Activated naive CD8-positive, alpha-beta T cell treated with anti-CD3 and anti-CD28 coated beads, Interleukin-2, amount 10 ng/mL, durations not matched to agents 7 days and 5 days (primary cell): ENCODE measurements at regions not wholly inside any gene's neighbourhood (a gene's known extent, or its start where the extent isn't known, plus 50 kb on each side); places are given as distances from the start of the nearest gene placed in this dataset.

Source experiments
- ATAC-seq: fragments of 150-1000 bp; cut with Tn5 transposase; one replicate; pipeline ENCODE4 v1.10.0; 2021; ENCODE audit warnings: low read depth, moderate library complexity
- POLR2A ChIA-PET: fragments of 350-600 bp; sonication (Branson Sonifier 250); formaldehyde crosslinking; loops from one replicate; lab custom pipeline; 2021; ENCODE audit warnings: antibody characterized with exemption; lab: Charles Lee
- DNase-seq: peaks from one replicate; pipeline ENCODE4 v3.0.0; 2021
- H3K27ac Mint-ChIP-seq: one replicate; pipeline ENCODE4 v1.8.0; 2022; ENCODE audit warnings: mild to moderate bottlenecking, mixed read lengths
- H3K27me3 Mint-ChIP-seq: one replicate; pipeline ENCODE4 v1.8.0; 2022; ENCODE audit warnings: mild to moderate bottlenecking, moderate library complexity, mixed read lengths
- H3K36me3 Mint-ChIP-seq: one replicate; pipeline ENCODE4 v1.8.0; 2021; ENCODE audit warnings: mild to moderate bottlenecking, mixed read lengths
- H3K4me1 Mint-ChIP-seq: one replicate; pipeline ENCODE4 v1.8.0; 2021; ENCODE audit warnings: mixed read lengths
- H3K4me3 Mint-ChIP-seq: one replicate; pipeline ENCODE4 v1.8.0; 2022; ENCODE audit warnings: mild to moderate bottlenecking, moderate library complexity, mixed read lengths
- H3K9me3 Mint-ChIP-seq: one replicate; pipeline ENCODE4 v1.8.0; 2021; ENCODE audit warnings: mixed read lengths

GRCh38 chr13:26475176-26476110, 82.0 kb upstream of the WASF3 start:
- Mint-ChIP-seq H3K9me3 (peaks cover 2% of the 10 kb centered on the region), H3K36me3 (no peaks in the 10 kb centered on the region), H3K4me3 (peak overlapping the region; percentile 70), H3K4me1 (peaks cover 8% of the 10 kb centered on the region), H3K27ac (no peak overlapping the region), H3K27me3 (peaks cover 6% of the 10 kb centered on the region)
- ATAC-seq (no peak), DNase-seq (no peak)
- POLR2A ChIA-PET, result interaction anchor here (0.6 kb wide), 1 partner anchor 59 kb away, joined by 3 read pairs; no protein-coding TSS in a partner anchor

- no peak for DNase-seq
- Mint-ChIP-seq H3K4me1 (peaks cover 8% of the 10 kb centered on the region), H3K27me3 (peaks cover 4% of the 10 kb centered on the region), H3K9me3 (peaks cover 2% of the 10 kb centered on the region), H3K27ac (peak overlapping the region; percentile 45), H3K4me3 (peak overlapping the region; percentile 70), H3K36me3 (no peaks in the 10 kb centered on the region)
- POLR2A ChIA-PET, result no interaction called here
- ATAC-seq, result peak; percentile 63
Observed at GRCh38 chr13:26476111-26476781, 81.2 kb upstream of the WASF3 start.

DNA sequence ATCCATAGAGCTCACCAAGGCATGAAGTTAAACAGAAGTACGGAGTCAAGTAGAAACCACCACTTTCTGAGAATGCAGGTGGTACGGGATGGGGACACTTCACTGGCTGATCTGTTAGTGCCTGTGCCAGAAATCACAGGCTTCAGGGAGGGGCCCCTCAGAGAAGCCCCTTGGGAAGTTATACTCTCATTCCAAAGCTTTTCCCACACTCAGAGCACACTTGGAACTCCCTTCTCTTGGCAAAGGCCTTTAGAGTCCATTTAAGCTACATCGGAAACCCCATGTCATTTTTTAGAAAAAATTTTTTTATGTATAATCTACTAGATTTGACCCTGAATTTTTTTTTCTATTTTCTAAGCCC, 80.7 kb upstream of the WASF3 start:
- H3K27ac Mint-ChIP-seq, result peak overlapping the region; percentile 72

GRCh38 chr13:26477681-26478080, 79.8 kb upstream of the WASF3 start:
- peaks cover 9% of the 10 kb centered on the region for H3K4me1 Mint-ChIP-seq
- no peak for ATAC-seq

More for the DNA sequence above, 80.7 kb upstream of the WASF3 start:
- Mint-ChIP-seq H3K27me3 (peaks cover 3% of the 10 kb centered on the region), H3K4me1 (peaks cover 8% of the 10 kb centered on the region), H3K9me3 (peaks cover 2% of the 10 kb centered on the region), H3K4me3 (peak overlapping the region; percentile 70), H3K36me3 (no peaks in the 10 kb centered on the region)
- DNase-seq (no peak), ATAC-seq (no peak)
- POLR2A ChIA-PET, result no interaction called here

DNA sequence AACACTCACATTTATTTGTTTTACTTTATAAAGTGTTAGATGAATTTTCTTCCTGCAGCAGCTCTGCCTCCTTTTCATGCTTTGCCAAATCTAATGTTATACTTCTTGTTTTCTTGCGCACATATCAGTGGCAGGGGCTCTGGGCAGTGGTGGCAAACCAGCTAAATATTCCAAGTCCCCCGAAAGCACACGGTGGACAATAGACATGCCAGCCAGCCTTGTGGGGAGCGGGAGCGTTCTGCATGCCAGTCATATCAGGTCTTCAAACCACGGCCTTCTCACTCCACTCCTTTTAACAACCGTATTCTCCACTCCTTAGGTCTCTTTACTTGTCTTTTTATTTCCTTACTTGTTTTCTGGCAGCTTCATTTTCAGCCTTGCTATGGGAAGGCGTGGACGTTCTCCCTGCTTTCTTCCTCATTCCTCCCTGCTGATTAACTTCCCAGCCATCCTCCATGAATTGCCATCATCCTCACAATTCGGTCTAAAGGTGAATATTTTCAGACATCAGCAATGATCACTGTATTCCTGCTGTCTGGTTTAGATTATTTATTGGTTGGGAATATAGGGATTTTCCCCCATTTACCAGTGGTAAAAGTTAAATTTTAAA, 77.1 kb upstream of the WASF3 start:
- peaks cover 12% of the 10 kb centered on the region for H3K4me1 Mint-ChIP-seq
- H3K27ac Mint-ChIP-seq, result no peak overlapping the region
- no peaks in the 10 kb centered on the region for H3K27me3 Mint-ChIP-seq
- POLR2A ChIA-PET, result no interaction called here
- H3K4me3 Mint-ChIP-seq, result no peak overlapping the region
- ATAC-seq (no peak), DNase-seq (no peak)
- H3K9me3 Mint-ChIP-seq, result no peaks in the 10 kb centered on the region
- no peaks in the 10 kb centered on the region for H3K36me3 Mint-ChIP-seq

More at GRCh38 chr13:26477681-26478080, 79.8 kb upstream of the WASF3 start:
- POLR2A ChIA-PET, result no interaction called here
- Mint-ChIP-seq H3K9me3 (peaks cover 2% of the 10 kb centered on the region), H3K4me3 (no peak overlapping the region), H3K27me3 (peaks cover 3% of the 10 kb centered on the region), H3K36me3 (no peaks in the 10 kb centered on the region), H3K27ac (no peak overlapping the region)
- no peak for DNase-seq

- Mint-ChIP-seq H3K4me1 (peaks cover 4% of the 10 kb centered on the region), H3K36me3 (no peaks in the 10 kb centered on the region), H3K9me3 (no peaks in the 10 kb centered on the region), H3K27ac (no peak overlapping the region), H3K27me3 (no peaks in the 10 kb centered on the region), H3K4me3 (no peak overlapping the region)
- POLR2A ChIA-PET, result interaction anchor here (0.7 to 0.9 kb wide), 2 partner anchors 229 to 297 kb away, joined by 4 to 5 read pairs; no protein-coding TSS in a partner anchor
- DNase-seq, result peak; percentile 48
- peak; percentile 96 for ATAC-seq
Observed at GRCh38 chr13:26482451-26483197, 74.9 kb upstream of the WASF3 start.

DNA sequence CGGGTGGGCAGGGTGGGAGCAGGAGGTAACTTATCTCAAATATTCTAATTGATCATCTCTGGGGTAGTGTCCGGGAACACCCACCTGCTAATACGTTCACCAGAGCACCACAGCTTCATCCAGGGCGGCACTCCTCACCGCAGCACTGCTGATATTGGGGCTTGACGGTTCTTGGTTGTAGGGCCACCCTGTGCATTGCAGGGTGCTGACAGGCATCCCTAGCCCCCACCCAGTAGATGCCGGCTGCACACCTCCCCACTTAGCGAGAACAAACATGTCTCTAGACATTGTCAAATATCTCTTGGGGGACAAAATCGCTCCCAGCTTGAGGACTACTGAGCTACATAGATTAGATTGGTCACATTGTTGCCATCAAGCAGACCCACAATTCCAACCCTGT, 73.9 kb upstream of the WASF3 start:
- POLR2A ChIA-PET, result no interaction called here

DNA sequence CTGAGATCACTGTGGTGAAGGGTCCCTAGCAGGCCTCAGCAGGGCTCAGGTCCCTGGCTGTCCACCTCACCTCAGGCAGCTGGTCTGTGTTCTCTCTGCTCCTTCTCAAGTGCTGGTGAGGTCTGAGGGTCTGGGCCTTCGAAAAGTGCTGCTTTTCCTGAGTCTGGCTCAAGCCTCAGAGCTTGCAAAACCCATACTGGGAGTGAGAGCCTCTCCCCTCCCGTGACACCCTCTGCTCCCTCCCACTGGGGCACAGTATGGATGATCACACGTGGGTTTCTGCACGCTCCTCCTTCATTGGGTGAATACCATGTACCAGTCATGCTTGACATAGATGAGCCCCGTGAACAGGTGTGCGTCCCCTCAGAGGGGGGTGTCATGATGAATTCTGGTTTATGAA, 73.3 kb upstream of the WASF3 start:
- no peak for ATAC-seq
- no peak overlapping the region for H3K4me3 Mint-ChIP-seq
- H3K27ac Mint-ChIP-seq, result no peak overlapping the region

More for the DNA sequence above, 73.9 kb upstream of the WASF3 start:
- Mint-ChIP-seq H3K4me3 (no peak overlapping the region), H3K27me3 (no peaks in the 10 kb centered on the region), H3K36me3 (no peaks in the 10 kb centered on the region), H3K27ac (no peak overlapping the region), H3K4me1 (peaks cover 4% of the 10 kb centered on the region), H3K9me3 (no peaks in the 10 kb centered on the region)
- ATAC-seq (no peak), DNase-seq (no peak)

DNA sequence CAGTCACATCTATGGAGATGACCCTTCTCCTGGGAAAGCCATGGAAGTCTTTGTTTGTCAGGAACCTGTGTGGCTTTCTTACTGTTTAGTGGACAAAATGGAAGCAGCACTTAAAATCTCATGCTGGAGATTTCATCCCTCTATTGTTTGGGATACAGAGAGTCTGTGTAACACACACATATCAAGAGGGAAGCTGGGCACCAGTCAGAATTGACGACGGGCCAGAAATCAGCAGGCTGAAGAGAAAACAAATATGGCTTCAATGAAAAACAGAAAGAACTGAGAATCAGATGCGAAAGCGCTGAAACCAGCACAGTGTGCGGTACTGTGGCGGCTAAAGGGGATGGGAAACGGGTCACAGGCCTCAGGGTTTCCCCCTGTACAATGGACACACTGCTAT, 72.2 kb upstream of the WASF3 start:
- H3K36me3 Mint-ChIP-seq, result no peaks in the 10 kb centered on the region
- no peak overlapping the region for H3K27ac Mint-ChIP-seq
- no peaks in the 10 kb centered on the region for H3K9me3 Mint-ChIP-seq
- POLR2A ChIA-PET, result no interaction called here
- no peaks in the 10 kb centered on the region for H3K27me3 Mint-ChIP-seq
- peaks cover 4% of the 10 kb centered on the region for H3K4me1 Mint-ChIP-seq
- H3K4me3 Mint-ChIP-seq, result no peak overlapping the region
- ATAC-seq (no peak), DNase-seq (no peak)

More for the DNA sequence above, 73.3 kb upstream of the WASF3 start:
- POLR2A ChIA-PET, result no interaction called here
- no peak for DNase-seq
- Mint-ChIP-seq H3K36me3 (no peaks in the 10 kb centered on the region), H3K4me1 (peaks cover 4% of the 10 kb centered on the region), H3K9me3 (no peaks in the 10 kb centered on the region), H3K27me3 (no peaks in the 10 kb centered on the region)

DNA sequence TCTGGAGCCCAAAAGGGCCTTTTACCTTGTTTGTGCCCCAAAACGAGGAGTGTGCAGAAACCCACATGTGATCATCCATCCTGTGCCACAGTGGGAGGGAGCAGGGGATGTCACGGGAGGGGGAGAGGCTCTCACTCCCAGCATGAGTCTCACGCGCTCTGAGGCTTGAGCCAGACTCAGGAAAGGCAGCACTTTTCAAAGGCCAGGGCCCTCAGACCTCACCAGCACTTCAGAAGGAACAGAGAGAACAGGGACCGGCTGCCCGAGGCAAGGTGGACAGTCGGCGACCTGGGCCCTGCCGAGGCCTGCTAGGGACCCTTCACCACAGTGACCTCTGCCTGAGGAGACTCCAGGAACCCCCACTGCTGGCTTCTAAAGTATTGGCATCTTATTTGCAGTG, 71.7 kb upstream of the WASF3 start:
- H3K9me3 Mint-ChIP-seq, result no peaks in the 10 kb centered on the region
- ATAC-seq (no peak), DNase-seq (no peak)
- H3K27me3 Mint-ChIP-seq, result no peaks in the 10 kb centered on the region
- no peak overlapping the region for H3K4me3 Mint-ChIP-seq
- H3K27ac Mint-ChIP-seq, result no peak overlapping the region
- POLR2A ChIA-PET, result no interaction called here
- peaks cover 4% of the 10 kb centered on the region for H3K4me1 Mint-ChIP-seq
- no peaks in the 10 kb centered on the region for H3K36me3 Mint-ChIP-seq

DNA sequence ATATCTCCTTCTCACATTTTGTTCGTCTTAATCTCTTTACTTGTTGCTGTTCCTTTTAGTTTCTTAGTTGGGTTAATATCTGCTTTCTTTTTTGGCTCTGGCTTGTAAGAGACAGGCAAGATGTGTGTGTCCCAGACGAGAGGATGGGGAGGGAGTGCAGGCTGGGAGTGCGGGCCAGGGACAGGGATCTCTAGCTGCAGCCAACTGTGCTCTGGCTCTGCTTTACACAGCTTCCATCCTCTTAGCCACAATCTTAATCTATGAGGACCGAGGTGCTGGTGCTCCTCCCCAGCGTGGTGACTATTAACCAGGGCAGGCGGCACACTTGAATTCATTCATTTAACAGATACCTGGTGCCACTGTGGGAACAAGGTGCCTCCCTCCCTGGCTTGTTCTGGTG, 70.9 kb upstream of the WASF3 start:
- Mint-ChIP-seq H3K36me3 (no peaks in the 10 kb centered on the region), H3K9me3 (no peaks in the 10 kb centered on the region), H3K27me3 (peaks cover 3% of the 10 kb centered on the region), H3K27ac (no peak overlapping the region), H3K4me3 (no peak overlapping the region), H3K4me1 (peaks cover 4% of the 10 kb centered on the region)
- DNase-seq (no peak), ATAC-seq (no peak)
- POLR2A ChIA-PET, result no interaction called here

DNA sequence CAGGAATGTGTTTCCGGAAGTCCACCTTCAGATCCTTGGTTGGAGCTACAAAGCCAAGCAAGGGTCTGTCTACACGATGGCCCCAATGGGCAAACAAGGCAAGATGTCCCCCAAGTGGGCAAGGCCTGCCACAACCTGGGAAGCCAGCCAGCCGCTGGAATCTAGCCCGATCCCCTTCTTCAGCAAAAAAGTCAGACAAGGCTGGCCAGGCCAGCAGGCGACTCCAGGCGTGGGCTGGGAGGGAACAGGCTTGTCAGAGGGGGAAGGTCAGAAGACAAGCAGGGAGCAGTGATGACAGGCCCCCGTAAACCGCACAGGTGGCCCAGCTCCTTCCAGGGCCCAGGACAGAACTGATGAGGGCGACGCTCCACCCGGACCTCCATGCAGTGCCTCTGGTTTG, 69.7 kb upstream of the WASF3 start:
- DNase-seq (no peak), ATAC-seq (no peak)
- POLR2A ChIA-PET, result no interaction called here
- Mint-ChIP-seq H3K4me1 (peaks cover 2% of the 10 kb centered on the region), H3K27ac (no peak overlapping the region), H3K4me3 (no peak overlapping the region), H3K9me3 (no peaks in the 10 kb centered on the region), H3K36me3 (no peaks in the 10 kb centered on the region), H3K27me3 (peaks cover 3% of the 10 kb centered on the region)
